Ovary (tissue), 7 donors: ENCODE measurements at regions not wholly inside any gene's neighbourhood (a gene's known extent, or its start where the extent isn't known, plus 50 kb on each side); places are given as distances from the start of the nearest gene placed in this dataset.

Source experiments
- DNase-seq, 5 donors: peaks; one replicate each; pipeline ENCODE4 v3.0.0-alpha.2; 2019 to 2020
- H3K27ac ChIP-seq, 2 donors: fragments of 200-600 bp; one replicate each; pipeline versions ENCODE4 v1.5.1 to v1.8.0; 2019 to 2022
- H3K27me3 ChIP-seq: fragments of 200-600 bp; one replicate; pipeline ENCODE4 v1.8.0; 2022
- H3K36me3 ChIP-seq: fragments of 200-600 bp; sonication (generic); one replicate; pipeline ENCODE4 v1.5.1; 2019
- H3K4me1 ChIP-seq: one replicate; pipeline ENCODE4 v1.8.1; 2013; ENCODE audit warnings: mild to moderate bottlenecking, moderate library complexity; ENCODE audit not compliant: insufficient read depth
- H3K4me3 ChIP-seq: fragments of 200-600 bp; sonication (generic); one replicate; pipeline ENCODE4 v1.5.1; 2017
- H3K9me3 ChIP-seq, 2 donors: fragments of 200-600 bp in 1 of 2; sonication (generic) in 1 of 2; one replicate each; pipeline versions ENCODE4 v1.5.1 to v1.8.1; 2013 to 2019; ENCODE audit warnings: mild to moderate bottlenecking in 1 of 2, moderate library complexity in 1 of 2
- EP300 ChIP-seq: sonication (generic); formaldehyde crosslinking; IDR thresholded peaks from one replicate; pipeline ENCODE4 v1.6.1; 2017; ENCODE audit warnings: antibody characterized with exemption
- POLR2A ChIP-seq: fragments of 450-650 bp; IDR thresholded peaks from one replicate; pipeline ENCODE4 v1.6.1; 2017; ENCODE audit warnings: antibody characterized with exemption, mild to moderate bottlenecking, moderate library complexity
- WGBS, 3 donors: extraction: QIAGEN DNeasy Blood & Tissue Kit in 1 of 3; methylation state at CpG; one replicate each; pipeline versions ENCODE4 v1.1.5 to v1.1.7; 2013 to 2017; 5-methylcytosine and 5-hydroxymethylcytosine counted together
- intact Hi-C, 4 donors: fragments of 100-400 bp; cut with DNase I; formaldehyde crosslinking; loops; one replicate each; pipeline versions ENCODE4 v1.11.0 to v1.15.1; 2022 to 2023
- TF ChIP-seq, protein P1 (sequence below), 3 donors: fragments of 450-650 bp in 2 of 3; fragments of 200-600 bp in 1 of 3; IDR thresholded peaks; one replicate each; pipeline versions ENCODE4 v1.5.1 to v1.8.0; 2016 to 2022; ENCODE audit warnings: antibody characterized with exemption in 3 of 3, mild to moderate bottlenecking in 1 of 3
- donor health status: DM: no; HTN: no; CAD: no; lungs with moderate emphysema.
- donor health status: DM: no; HTN: no; CAD: no.
- donor health status: Bipolar disorder and iron deficiency.
- donor health status: DM: no; HTN: no; CAD: no.
- donor health status: DM: yes; HTN: yes; CAD: no.

DNA sequence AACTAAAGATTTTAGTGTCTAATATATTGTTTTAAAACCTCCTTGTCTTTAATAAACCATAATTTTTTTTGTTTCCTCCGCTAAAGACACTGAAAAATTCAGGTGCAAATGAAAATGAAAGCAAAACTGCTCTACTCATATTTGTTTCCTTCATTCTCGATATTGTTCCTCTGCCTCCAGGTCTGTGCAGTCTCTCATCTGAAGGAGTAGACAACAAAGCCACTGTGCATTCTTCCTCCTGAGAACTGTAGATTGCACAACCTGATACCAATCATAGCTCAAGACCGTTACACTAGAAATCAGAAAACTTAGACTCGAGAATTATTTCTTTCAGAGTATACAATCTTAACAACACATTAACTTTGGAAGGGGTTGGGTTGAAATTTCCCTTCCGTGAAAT, 373.1 kb upstream of the CXADR start:
- 5 to 15% (median 9%) methylated on average over 5 of the region's 5 CpGs for WGBS, 3 donors
- Histone ChIP-seq H3K4me3 (peak overlapping the region; percentile 44), H3K27ac (peak overlapping the region; percentile 49 to 68), H3K9me3 (no peaks in the 10 kb centered on the region), H3K4me1 (peaks cover 2% of the 10 kb centered on the region), H3K36me3 (no peaks in the 10 kb centered on the region), H3K27me3 (no peaks in the 10 kb centered on the region)
- TF ChIP-seq POLR2A (no peak), EP300 (no peak)
- TF ChIP-seq, protein P1, sequence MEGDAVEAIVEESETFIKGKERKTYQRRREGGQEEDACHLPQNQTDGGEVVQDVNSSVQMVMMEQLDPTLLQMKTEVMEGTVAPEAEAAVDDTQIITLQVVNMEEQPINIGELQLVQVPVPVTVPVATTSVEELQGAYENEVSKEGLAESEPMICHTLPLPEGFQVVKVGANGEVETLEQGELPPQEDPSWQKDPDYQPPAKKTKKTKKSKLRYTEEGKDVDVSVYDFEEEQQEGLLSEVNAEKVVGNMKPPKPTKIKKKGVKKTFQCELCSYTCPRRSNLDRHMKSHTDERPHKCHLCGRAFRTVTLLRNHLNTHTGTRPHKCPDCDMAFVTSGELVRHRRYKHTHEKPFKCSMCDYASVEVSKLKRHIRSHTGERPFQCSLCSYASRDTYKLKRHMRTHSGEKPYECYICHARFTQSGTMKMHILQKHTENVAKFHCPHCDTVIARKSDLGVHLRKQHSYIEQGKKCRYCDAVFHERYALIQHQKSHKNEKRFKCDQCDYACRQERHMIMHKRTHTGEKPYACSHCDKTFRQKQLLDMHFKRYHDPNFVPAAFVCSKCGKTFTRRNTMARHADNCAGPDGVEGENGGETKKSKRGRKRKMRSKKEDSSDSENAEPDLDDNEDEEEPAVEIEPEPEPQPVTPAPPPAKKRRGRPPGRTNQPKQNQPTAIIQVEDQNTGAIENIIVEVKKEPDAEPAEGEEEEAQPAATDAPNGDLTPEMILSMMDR (IDR thresholded peaks at IDR 0.05): no peak
- DNase-seq: no peak
- intact Hi-C loops: no loop called here

DNA sequence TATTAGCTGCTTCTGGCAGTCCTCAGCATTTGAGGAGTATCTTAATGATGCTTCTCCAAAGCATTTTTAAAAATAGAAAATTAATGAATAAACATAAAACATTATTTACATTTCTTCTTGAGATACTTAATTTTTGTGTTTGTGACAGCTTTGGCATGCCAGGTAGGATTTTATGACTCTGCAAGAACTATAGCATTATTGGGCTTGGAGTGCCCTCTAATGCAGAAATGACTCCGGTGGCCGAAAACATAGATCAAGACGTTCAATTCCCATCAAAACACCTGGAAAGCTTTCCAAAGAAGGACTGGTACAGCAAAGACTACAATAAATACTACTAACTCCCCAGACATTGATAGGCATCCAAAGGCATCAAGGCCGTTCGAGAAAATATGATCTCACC, 366.4 kb upstream of the CXADR start:
- WGBS, 3 donors: 85 to 87% (median 87%) methylated on average over 5 of the region's 5 CpGs
- no peak overlapping the region for H3K27ac ChIP-seq
- no peaks in the 10 kb centered on the region for H3K4me1 ChIP-seq
- no peak for TF ChIP-seq EP300
- TF ChIP-seq, protein P1 (IDR thresholded peaks at IDR 0.05): no peak
- no peak for TF ChIP-seq POLR2A
- H3K27me3 ChIP-seq: no peaks in the 10 kb centered on the region
- intact Hi-C loops: no loop called here
- no peaks in the 10 kb centered on the region for H3K9me3 ChIP-seq
- H3K36me3 ChIP-seq: no peaks in the 10 kb centered on the region
- DNase-seq: no peak
- H3K4me3 ChIP-seq: no peak overlapping the region

DNA sequence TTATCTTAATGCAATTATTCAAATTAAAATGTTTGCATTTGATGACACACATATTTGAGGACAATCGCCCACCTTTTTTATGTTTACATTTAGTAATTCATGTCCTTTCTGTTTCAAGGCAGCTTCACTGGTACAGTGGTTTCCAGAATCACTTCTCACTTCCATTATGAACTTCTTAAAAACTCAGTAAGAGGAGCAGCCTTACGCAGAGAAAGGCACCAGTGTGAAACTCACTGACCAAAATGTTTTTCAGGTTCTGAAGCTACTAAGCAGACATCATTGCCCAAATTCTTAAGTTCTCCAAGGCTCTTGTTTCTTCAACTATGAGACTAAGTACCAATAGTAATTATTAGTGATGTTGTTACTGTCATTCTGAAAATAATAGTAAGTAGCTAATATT, 353.1 kb upstream of the CXADR start:
- intact Hi-C loops: no loop called here

GRCh38 chr21:17185674-17186073, 327.2 kb upstream of the CXADR start:
- H3K27me3 ChIP-seq: no peaks in the 10 kb centered on the region
- TF ChIP-seq EP300 (no peak), POLR2A (no peak)
- TF ChIP-seq, protein P1 (IDR thresholded peaks at IDR 0.05): no peak
- 9 to 20% (median 10%) methylated on average over 3 of the region's 3 CpGs for WGBS, 3 donors
- H3K27ac ChIP-seq: no peak overlapping the region
- no peaks in the 10 kb centered on the region for H3K9me3 ChIP-seq
- no peak overlapping the region for H3K4me3 ChIP-seq
- DNase-seq: no peak
- no peaks in the 10 kb centered on the region for H3K36me3 ChIP-seq
- H3K4me1 ChIP-seq: no peaks in the 10 kb centered on the region
- intact Hi-C loops: no loop called here

More for the DNA sequence above, 353.1 kb upstream of the CXADR start:
- H3K27me3 ChIP-seq: no peaks in the 10 kb centered on the region
- no peak for DNase-seq
- no peak overlapping the region for H3K27ac ChIP-seq
- no peak overlapping the region for H3K4me3 ChIP-seq
- peaks cover 1% of the 10 kb centered on the region for H3K4me1 ChIP-seq
- H3K9me3 ChIP-seq: no peaks in the 10 kb centered on the region
- H3K36me3 ChIP-seq: no peaks in the 10 kb centered on the region
- TF ChIP-seq, protein P1 (IDR thresholded peaks at IDR 0.05): no peak
- TF ChIP-seq EP300 (no peak), POLR2A (no peak)
- WGBS, 3 donors: 55 to 65% (median 58%) methylated on average over 2 of the region's 2 CpGs
